Upper lobe of left lung (tissue), 4 donors: ENCODE measurements at regions not wholly inside any gene's neighbourhood (a gene's known extent, or its start where the extent isn't known, plus 50 kb on each side); places are given as distances from the start of the nearest gene placed in this dataset.

Source experiments
- CTCF ChIP-seq, 6 experiments: fragments of 450-650 bp in 4 of 6; fragments of 200-600 bp in 2 of 6; sonication (generic) in 2 of 6; IDR thresholded peaks; one replicate each; pipeline ENCODE4 v1.5.1; 2016 to 2019; ENCODE audit warnings: antibody characterized with exemption in 6 of 6
- POLR2A ChIP-seq, 4 donors: fragments of 450-650 bp; IDR thresholded peaks; one replicate each; pipeline ENCODE4 v1.5.1; 2016 to 2017; ENCODE audit warnings: antibody characterized with exemption in 4 of 4, mild to moderate bottlenecking in 2 of 4

GRCh38 chr14:98321841-98322240, 950.2 kb downstream of the BCL11B start:
- TF ChIP-seq CTCF (IDR thresholded peaks at IDR 0.05) (no peak), POLR2A (IDR thresholded peaks at IDR 0.05) (no peak)
